HG03060 (cell line): ENCODE measurements at regions not wholly inside any gene's neighbourhood (a gene's known extent, or its start where the extent isn't known, plus 50 kb on each side); places are given as distances from the start of the nearest gene placed in this dataset.

Experiments used
- ATAC-seq: cut with Tn5 transposase; IDR thresholded peaks from one replicate; pipeline ENCODE4 v1.9.1; 2021; ENCODE audit warnings: low read depth, moderate number of reproducible peaks; ENCODE audit not compliant: unreplicated experiment

DNA sequence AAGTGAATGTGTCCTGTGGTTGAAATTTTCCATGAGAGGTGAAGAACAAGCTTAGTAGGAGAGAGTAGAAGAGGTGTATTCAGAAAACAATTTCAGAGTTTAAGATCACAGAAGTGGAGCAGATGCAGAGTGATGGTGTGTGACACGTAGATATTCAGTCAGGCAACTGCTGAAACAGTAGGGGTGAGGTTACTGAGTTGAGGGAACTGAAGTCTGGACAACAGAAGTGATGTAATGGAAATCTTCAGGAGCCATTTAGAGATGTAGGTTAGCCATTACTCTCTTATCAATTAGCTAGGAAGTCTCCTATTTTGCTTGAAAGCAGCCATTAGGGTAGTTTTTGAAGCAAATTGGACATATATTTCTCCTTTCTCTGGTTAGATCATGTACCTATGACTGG is 584.4 kb downstream of the PKHD1 start:
- ATAC-seq: no peak

DNA sequence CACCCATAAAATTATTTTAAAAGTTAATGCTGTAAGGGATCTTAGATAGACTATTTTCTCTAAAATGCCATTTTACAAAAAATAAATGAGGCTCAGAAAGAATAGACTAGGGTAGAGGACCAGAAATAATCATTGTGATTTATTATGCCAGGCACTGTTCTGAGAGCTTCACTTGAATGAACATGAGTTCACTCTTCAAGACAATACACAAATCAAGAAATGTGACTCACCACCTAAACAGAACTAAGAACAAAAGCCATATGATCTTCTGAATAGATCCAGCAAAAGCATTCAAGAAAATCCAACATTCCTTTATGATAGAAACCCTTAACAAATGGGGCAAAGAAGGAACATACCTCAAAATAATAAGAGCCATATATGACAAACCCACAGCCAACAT is 582.0 kb downstream of the PKHD1 start:
- no peak for ATAC-seq

DNA sequence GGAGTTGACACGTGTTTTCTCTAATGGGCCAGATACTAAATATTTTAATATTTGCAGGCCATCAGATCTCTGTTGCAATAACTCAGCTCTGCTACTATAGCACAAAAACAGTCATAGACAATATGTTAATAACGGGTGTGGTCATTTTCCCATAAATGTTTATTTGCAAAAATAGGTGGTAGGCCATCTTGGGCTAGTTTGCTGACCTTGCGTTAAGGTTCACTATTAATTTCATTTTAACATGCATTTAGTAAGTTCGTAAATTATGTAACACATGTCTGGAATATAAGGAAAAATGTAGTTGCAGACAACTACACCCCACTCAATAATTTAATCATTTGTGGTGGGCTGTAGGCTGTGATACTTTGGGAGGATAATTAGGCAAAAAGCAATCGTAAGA is 577.8 kb downstream of the PKHD1 start:
- no peak for ATAC-seq

DNA sequence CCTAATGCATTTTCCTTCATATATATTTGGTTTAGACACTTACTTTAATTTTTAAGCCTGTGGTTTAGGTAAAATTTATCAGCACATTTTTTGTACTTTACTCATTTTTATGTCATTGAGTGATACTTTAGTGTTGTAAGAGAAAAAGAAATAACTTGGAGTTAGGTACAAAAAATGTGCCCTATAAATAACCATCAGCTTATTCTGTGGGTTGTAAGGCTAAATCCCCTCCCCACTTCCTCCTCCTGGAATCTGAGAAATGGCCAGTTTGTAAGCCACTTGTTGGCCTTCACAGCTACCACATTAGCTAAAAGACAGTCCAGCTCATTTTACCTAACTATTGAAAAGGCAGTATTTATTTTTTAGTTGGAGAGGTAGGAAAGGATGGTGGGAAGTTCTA is 576.3 kb downstream of the PKHD1 start:
- ATAC-seq: no peak

DNA sequence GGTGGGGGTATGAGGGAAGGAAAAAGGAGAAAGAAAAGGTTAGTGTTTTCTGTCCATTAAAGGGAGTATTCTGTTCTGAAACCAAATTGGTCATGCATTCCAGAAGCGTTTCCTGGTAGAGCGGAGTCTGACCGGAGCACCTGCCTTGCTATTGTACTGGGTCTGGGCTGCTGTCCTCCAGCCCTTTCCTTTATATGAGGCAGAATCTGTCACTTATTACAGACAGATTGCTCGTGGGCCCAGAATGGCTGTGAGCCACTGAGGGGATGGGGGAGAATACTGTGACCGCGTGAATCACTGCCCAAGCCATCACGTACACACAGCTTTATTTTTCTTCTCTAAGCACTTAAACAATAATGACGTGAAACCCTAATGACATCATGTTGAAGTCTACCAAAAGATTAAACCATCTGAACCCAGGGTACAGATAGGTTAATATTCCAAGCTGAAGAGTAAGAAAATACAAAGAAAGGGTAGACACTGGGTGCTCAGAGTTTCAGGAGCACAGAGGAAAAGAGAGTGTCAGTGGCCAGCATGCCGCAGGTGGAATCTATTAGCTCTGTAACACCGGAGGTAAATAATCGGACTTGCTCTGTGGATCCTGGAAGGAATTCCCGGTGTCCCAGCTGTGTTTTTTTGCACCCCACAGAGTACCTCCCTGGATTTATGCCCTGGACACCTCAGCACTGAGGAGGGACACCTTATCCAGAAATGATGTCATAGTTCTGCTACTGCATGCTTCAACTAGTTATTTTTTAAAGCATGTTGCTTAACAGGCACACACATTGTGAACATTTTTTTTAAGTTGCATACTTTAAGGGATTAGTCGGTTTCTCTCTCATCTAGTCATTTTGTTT is 573.3 kb downstream of the PKHD1 start:
- ATAC-seq: no peak

DNA sequence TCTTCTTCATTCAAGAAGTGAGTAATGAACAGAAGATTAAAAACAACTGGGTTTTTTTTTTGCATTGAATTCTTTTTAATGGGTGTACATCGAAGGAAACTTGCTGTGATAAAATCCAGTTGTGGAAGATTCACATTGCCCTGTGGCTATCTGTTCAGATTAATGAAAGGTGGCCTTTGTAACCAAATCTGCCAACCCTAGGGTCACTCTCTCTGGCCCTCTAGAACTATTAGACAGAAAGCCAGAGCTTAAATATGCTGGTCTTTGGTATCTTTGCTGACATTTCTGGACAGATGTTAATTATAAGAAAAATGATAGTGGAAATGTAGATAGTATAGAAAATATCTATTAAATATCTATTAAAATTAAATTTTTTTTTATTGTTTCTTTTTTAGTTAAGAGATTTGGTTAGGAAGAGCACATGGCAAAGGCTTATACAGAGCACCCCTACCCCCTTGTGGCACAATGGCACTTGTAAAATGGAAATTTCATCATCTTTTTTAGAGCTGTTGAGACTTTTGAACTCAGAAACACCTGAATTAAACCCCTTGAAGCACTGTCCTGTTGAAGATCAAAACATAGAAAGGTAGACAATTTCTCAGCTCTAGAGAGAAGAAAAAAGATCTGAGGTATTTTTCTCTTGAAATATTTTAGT is 572.5 kb downstream of the PKHD1 start:
- no peak for ATAC-seq

DNA sequence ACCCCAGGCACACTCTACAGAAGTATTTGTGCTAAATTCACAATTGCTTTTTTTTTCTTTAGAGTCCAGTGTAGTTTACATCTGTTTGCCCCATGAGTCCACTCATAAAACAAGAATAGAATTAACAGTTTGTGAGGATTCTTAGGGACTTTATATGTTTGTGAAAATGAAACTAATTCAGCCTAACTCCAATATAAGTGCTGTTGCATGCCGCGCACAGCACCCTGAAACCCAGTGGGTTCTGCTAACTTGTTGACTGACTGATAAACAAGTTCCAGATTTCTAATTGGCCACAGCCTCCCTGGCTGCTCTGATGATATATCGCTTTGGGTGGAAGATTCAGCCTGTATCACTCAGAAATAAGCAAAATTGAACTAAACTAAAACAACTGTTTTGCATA is 561.4 kb downstream of the PKHD1 start:
- ATAC-seq: no peak

DNA sequence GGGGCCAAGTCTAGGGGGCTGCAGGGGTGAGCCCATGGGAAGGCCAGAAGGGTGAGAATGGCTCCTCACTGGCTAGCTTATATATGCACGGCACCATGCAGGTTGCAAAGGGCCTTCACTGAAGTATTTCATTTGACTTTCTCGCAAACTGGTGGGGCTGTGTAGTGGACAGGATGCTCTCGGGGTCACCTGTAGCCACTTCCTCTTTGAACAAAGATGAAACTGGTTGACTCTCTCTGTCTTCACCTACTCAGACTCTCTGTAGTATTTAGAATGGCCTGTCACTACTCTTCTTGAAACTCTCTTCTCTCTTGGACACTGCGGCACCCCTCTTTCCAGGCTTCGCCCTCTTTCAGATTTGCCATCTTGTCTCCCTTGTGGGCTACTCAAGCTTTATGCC is 560.5 kb downstream of the PKHD1 start:
- no peak for ATAC-seq

DNA sequence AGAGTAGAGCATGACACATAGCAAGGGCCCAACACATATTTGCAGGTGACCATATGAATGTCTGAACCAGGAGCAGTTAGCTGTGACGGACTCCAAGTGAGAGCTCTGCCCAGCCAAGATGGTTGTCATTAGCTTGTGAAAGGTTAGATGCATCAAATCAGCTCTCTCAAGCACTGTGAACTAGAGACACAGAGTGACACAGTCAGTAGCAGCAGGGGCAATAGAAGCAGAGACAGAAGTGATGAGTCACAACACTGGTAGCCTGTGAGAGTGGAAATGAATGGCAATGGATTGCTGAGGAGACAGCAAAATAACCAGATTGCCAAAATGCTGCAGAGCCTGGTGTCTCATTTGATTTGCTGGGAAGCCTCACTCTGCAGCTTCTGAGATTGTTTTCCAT is 558.9 kb downstream of the PKHD1 start:
- no peak for ATAC-seq

DNA sequence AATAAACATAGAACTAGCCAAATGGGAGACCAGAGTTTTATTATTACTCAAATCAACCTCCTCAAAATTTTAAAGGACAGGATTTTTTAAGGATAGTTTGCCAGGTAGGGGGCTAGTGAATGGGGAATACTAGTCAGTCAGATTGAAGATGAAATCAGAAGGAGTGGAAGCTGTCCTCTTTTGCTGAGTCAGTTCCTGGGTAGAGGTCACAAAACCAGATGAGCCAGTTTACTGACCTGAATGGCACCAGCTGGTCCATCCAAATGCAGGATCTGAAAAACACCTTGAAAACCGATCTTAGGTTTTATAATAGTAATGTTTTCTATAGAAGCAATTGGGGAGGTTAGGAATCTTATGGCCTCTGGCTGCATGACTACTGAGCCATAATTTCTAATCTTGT is 558.2 kb downstream of the PKHD1 start:
- no peak for ATAC-seq

DNA sequence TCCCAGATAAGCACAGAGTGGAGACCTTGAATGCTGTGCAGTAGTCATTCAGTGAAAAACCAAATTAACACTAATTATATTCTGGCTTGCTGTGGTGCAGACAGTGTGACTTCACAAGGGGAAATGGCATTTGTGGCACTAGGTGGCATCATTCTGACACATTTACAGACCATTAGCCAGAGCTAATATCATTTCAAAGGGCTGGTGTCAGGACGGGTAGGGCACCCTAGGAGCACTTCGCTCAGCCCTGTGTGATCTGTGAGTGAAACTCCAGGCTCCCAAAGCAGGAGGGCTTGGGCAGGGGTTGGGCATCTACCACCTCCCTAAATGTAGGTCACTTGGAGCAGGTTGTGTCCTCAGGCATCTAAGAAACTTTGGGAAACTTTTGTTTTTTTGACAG is 555.8 kb downstream of the PKHD1 start:
- ATAC-seq: no peak

DNA sequence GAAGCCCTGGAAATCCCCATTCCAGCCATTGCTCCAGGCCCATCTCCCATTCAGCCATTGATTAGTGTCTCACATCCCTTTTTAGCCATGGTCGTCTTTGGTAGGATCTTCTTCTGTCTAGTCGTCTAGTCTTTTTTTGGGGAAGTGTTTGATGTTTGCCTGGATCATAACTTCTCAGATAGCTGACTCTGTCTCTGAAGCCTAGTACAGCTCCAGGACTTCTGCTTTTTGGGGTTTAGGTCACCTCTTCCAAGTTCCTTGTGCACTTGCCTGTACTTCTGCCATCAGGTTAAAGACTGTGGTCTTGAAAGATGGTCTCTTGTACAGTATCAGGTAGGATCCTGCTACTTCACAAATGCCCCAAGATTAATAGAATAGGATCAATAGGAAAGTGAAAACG is 553.5 kb downstream of the PKHD1 start:
- ATAC-seq: no peak

DNA sequence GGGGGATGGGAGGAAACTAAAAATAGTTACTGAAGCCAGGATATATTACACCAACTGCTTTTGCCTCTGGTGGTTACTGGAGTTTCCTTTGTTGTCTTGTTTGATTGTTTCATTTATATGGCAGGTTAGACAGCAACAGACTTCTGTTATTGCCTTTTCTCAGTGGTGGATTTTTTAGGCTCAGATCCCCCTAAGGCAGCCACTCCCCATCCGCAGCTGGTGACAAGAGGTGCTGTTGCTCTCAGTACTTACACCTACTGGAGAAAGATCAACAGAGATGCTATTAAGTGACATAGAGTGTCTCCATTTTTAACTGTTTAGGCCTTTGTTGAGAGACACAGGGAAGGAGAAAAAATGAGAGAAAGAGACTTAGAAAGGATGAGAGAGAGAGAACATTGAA is 552.1 kb downstream of the PKHD1 start:
- ATAC-seq: no peak

DNA sequence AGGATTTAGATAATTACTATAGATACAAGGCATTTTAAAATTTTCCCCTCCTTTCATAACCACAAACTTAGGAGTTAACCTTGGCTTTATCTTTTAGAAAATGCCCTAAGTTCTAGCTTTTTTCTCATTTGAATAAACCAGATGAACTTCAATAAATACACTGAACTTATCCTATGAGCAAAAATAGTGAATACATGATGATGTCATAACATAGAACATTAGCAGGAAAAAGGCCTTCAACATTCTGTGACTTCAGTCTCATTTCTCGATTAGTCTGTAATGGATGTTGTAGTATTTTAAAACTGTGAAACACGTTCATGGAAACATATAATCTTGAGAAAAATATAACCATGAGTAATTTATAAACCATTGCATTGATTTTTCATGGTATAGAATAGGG is 550.7 kb downstream of the PKHD1 start:
- ATAC-seq: no peak

DNA sequence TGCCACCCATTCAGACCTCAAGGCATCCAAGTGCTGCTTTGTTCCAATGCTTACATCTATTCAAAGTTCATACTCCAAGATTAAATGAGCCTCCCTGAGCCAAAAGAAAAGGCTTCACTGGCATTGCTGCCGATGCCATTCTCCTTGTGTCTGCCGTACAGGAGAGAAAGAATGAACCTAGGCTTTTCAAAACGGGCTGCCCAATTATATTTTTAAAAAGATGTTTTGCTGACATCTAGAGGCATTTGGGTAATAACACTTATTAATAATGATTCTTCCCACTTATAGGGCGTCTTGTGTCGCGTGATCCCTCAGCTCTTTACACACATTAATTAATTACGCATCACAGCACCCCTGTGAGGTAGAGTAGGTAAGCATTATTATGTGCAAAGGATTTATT is 545.6 kb downstream of the PKHD1 start:
- no peak for ATAC-seq

DNA sequence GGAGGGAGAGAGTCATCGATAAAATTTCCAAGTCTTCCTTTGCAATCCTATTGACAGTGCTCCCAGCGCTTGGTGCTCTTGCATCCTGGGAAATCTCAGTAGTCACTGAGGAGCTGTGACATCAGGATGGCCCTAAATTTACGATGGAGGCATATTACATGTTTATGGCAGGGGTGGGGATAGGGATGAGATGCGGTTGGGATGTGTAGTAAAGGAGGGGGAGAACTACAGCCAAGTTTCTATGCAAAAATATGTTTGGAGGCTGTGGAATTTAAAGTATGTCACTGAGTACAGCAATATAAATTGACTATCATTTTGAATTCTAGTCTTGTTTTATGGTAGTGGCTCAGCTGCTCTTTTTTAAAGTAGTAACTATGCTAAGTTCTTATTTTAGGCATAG is 544.9 kb downstream of the PKHD1 start:
- no peak for ATAC-seq

DNA sequence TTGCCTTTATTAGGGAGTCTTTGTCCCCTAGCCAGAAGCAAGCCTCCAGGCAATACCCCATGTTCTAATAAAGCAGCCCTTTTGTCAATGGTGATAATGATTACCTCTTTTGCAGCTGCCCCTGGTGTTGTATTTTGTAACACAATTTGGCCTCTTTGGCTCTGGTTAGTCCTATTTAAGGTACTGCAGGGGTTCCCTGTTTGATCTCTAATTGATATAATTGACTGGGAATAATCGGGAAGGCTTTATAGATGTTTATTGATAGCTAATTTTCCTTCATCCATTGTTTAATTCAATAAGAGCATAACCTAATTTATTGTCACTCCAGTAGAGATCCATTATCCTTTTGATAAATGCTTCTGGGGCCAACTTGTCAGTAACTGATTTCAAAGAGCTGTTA is 537.2 kb downstream of the PKHD1 start:
- ATAC-seq: no peak

DNA sequence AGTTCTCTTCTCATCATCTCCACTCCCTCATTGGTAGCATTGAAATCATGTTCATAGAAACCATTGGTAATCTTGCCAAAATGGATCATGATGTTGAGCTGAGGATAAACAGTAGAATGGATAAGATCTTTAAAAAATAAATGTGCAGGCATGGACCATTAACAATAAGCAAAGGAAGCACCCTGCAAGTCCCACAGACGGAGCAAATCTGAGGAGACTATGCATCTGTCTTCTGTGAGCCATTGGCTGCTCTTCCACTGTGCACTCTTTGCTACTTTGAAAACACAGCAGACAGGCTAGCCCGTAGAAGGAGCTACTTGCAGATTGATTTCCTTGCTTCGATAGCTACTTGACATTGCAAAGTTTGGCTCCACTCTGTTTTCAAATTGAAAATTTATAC is 535.0 kb downstream of the PKHD1 start:
- ATAC-seq: no peak

DNA sequence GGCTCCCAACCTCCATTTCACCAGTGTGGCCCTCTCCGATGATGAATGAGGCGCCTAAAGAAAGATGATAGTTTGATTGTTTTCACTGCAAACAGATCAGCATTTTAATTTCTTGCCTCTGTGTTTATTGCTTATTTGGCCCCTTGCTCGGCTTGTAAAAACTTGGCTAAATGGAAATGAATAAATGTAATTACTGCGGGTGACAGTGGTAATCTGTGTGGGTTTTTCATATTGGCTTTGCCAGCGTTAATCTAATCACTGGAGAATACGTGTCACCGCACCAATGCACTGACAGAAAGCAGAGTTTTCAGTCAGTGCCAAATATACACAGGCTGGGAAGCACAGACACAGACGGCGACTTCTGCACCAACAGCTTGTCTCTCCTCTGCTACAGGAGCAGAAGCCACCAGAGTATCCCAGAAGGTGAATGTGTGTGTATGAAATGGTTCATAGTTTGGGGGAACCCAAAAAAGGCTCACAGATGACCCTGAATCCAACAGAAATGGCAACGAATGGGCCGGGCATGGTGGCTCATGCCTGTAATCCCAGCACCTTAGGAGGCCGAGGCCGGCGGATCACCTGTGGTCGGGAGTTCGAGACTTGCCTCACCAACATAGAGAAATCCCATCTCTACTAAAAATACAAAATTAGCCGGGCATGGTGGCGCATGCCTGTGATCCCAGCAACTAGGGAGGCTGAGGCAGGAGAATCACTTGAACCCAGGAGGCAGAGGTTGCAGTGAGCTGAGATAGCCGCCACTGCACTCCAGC is 534.0 kb downstream of the PKHD1 start:
- no peak for ATAC-seq

DNA sequence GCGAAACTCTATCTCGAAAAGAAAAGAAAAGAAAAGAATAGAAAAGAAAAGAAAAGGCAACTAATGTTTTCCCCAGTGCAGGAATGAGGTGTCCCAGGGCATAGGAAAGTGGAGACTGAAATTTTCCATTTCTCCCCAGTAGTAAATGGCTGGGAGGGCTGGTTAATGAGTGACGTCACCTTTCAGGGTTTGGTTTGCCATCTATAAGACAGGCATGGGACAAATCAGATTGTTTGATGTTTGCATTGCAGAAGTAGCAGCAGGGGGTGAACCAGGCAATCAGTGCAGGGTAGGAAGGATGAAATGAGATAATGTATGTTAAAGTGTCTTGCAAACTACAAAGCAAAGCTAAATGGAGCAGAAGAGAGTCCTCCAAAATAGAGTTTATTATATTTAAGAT is 533.4 kb downstream of the PKHD1 start:
- ATAC-seq: no peak

DNA sequence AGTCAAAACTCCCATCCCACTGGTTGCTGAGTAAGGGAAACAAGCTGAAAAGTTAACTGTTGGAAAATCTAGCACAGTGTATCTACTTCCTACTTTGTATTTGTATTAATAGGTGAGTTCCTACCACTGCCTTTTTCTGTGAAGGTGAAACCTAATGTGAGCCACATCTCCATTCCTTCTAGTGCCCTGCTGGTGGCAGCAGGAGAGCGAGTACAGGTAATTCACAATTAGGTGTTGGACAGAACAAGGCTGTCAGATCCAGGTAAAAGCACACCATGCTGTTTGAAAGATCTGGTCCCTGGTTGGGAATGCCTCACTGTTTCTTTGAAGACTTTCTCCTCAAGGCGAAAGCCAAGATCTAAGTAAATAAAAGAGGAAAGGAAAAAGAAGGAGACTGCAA is 528.4 kb downstream of the PKHD1 start:
- ATAC-seq: no peak

DNA sequence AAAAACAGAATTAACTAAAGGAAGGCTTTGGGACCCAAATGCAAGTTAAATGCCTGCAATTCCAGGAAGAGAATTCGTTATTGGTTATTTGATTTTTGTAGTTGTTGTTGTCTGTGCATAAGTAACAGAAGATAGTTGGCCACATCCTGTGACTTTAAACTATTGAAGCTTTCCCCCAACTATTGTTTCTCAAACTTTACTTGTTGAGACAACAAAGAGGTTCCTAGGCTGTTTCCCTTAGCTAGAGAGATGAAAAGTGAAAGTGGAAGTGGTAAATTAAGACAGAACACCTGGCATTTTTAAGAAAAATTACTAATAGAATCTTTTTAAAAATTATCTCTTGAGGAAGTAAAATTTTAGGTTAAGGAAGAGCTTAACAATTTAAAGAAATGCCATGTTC is 525.2 kb downstream of the PKHD1 start:
- peak; percentile 98 for ATAC-seq
